CD14-positive monocyte (primary cell): ENCODE measurements at regions not wholly inside any gene's neighbourhood (a gene's known extent, or its start where the extent isn't known, plus 50 kb on each side); places are given as distances from the start of the nearest gene placed in this dataset.

Experiments
- DNase-seq, 3 donors: peaks; one replicate each; pipeline ENCODE4 v3.0.0-alpha.2; 2011 to 2022
- H2AFZ ChIP-seq: 2 replicates; pipeline ENCODE4 v1.6.0; 2012; ENCODE audit warnings: mild to moderate bottlenecking, low read depth, low read length, inconsistent platforms; ENCODE audit not compliant: insufficient read depth, poor library complexity, severe bottlenecking
- H3K27ac ChIP-seq, 2 donors: 1 replicate in 1 of 2; 2 replicates in 1 of 2; pipeline ENCODE4 v1.5.1; 2012 to 2013; ENCODE audit warnings: low read length in 2 of 2, control low read depth in 1 of 2, inconsistent platforms in 1 of 2, low read depth in 1 of 2, mild to moderate bottlenecking in 1 of 2
- H3K27me3 ChIP-seq, 2 donors: one replicate each; pipeline versions ENCODE4 v1.6.0 to v1.6.1; 2011 to 2013; ENCODE audit warnings: low read length in 2 of 2; ENCODE audit not compliant: control insufficient read depth in 2 of 2, insufficient read depth in 2 of 2
- H3K36me3 ChIP-seq, 2 donors: replicated peaks in 1 of 2; 1 replicate in 1 of 2; 2 replicates in 1 of 2; pipeline versions ENCODE4 v1.5.1 to v1.6.1; 2012 to 2013; ENCODE audit warnings: low read length in 2 of 2, control low read depth in 1 of 2, inconsistent platforms in 1 of 2, mild to moderate bottlenecking in 1 of 2; ENCODE audit not compliant: insufficient read depth in 2 of 2, control insufficient read depth in 1 of 2
- H3K4me1 ChIP-seq, 2 donors: 1 replicate in 1 of 2; 2 replicates in 1 of 2; pipeline versions ENCODE4 v1.5.1 to v1.6.1; 2012 to 2013; ENCODE audit warnings: low read length in 2 of 2, control low read depth in 1 of 2, inconsistent platforms in 1 of 2, mild to moderate bottlenecking in 1 of 2, moderate library complexity in 1 of 2; ENCODE audit not compliant: insufficient read depth in 2 of 2, control insufficient read depth in 1 of 2
- H3K4me2 ChIP-seq: replicated peaks from 2 replicates; pipeline ENCODE3; 2012; ENCODE audit warnings: low read length, moderate library complexity, mild to moderate bottlenecking; ENCODE audit not compliant: poor library complexity, severe bottlenecking; ENCODE audit errors: extremely low read depth
- H3K4me3 ChIP-seq, 3 experiments: fragments of 200-600 bp in 1 of 3; sonication (generic) in 1 of 3; replicated peaks in 1 of 3; 1 replicate in 2 of 3; 2 replicates in 1 of 3; pipeline ENCODE4 v1.5.1; 2011 to 2013; ENCODE audit warnings: low read length in 3 of 3, mild to moderate bottlenecking in 3 of 3, control low read depth in 2 of 3, low read depth in 2 of 3, inconsistent platforms in 1 of 3, moderate library complexity in 1 of 3
- H3K79me2 ChIP-seq: 2 replicates; pipeline ENCODE4 v1.6.0; 2012; ENCODE audit warnings: mild to moderate bottlenecking, control low read depth, inconsistent platforms, low read length, moderate library complexity; ENCODE audit not compliant: insufficient read depth
- H3K9ac ChIP-seq: 2 replicates; pipeline ENCODE4 v1.6.0; 2017; ENCODE audit warnings: low read length, mild to moderate bottlenecking; ENCODE audit not compliant: insufficient read depth, poor library complexity, severe bottlenecking
- H3K9me3 ChIP-seq, 2 donors: replicated peaks in 1 of 2; 1 replicate in 1 of 2; 2 replicates in 1 of 2; pipeline versions ENCODE4 v1.5.1 to v1.6.1; 2012 to 2013; ENCODE audit warnings: low read length in 2 of 2, control low read depth in 1 of 2; ENCODE audit not compliant: control insufficient read depth in 1 of 2, insufficient read depth in 1 of 2
- H4K20me1 ChIP-seq: 2 replicates; pipeline ENCODE4 v1.6.0; 2012; ENCODE audit warnings: mild to moderate bottlenecking, low read length, control low read depth, moderate library complexity; ENCODE audit not compliant: insufficient read depth
- H3K27ac Mint-ChIP-seq, 7 donors: one replicate each; pipeline ENCODE4 v1.8.0; 2020; ENCODE audit warnings: mild to moderate bottlenecking in 7 of 7, mixed read lengths in 7 of 7, moderate library complexity in 6 of 7, inconsistent platforms in 2 of 7
- H3K27me3 Mint-ChIP-seq, 3 donors: one replicate each; pipeline ENCODE4 v1.8.0; 2021 to 2022; ENCODE audit warnings: low read depth in 3 of 3, mild to moderate bottlenecking in 3 of 3, mixed read lengths in 3 of 3, moderate library complexity in 3 of 3, inconsistent platforms in 1 of 3
- H3K36me3 Mint-ChIP-seq, 2 donors: one replicate each; pipeline ENCODE4 v1.8.0; 2020; ENCODE audit warnings: mixed read lengths in 2 of 2, inconsistent platforms in 1 of 2, mild to moderate bottlenecking in 1 of 2
- H3K4me1 Mint-ChIP-seq: one replicate; pipeline ENCODE4 v1.8.0; 2020; ENCODE audit warnings: mild to moderate bottlenecking, mixed read lengths
- H3K4me3 Mint-ChIP-seq, 2 donors: one replicate each; pipeline ENCODE4 v1.8.0; 2020; ENCODE audit warnings: mild to moderate bottlenecking in 2 of 2, mixed read lengths in 2 of 2, moderate library complexity in 1 of 2
- H3K9me3 Mint-ChIP-seq, 7 donors: one replicate each; pipeline ENCODE4 v1.8.0; 2020 to 2022; ENCODE audit warnings: mixed read lengths in 7 of 7, mild to moderate bottlenecking in 6 of 7, moderate library complexity in 6 of 7, inconsistent platforms in 2 of 7
- WGBS: methylation state at CpG from one replicate; pipeline ENCODE4 v1.1.5; 2013; ENCODE audit warnings: missing lambda C conversion rate; ENCODE audit not compliant: insufficient coverage; 5-methylcytosine and 5-hydroxymethylcytosine counted together
- intact Hi-C, 2 donors: fragments of 100-400 bp; cut with micrococcal nuclease; formaldehyde crosslinking; loops; one replicate each; pipeline versions ENCODE4 v1.15.0 to v1.15.1; 2023
- TF ChIP-seq, protein P1 (sequence below): fragments of 200-600 bp; IDR thresholded peaks from one replicate; pipeline ENCODE4 v1.8.0; 2022; ENCODE audit warnings: antibody characterized with exemption, mild to moderate bottlenecking

DNA sequence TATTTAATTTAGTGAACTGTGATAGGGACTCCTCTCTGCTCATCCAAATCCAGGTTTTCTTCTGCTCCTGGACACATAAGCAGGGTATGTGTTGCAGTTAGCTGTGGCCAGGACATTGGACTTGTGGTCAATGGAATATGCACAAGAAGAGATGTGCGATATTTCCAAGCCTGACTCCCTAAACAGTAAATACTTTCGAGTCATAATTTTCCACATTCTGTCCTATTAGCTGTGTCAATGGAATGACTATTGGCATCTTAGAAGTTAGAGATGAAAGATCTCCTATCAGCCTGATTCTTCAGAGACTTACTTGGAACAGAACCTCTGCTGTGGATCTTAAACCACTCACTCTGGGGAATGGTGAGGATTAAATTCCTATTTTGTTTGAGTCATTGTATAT, 771.0 kb downstream of the EFNB2 start:
- no peak overlapping the region for H3K4me2 ChIP-seq
- no peak overlapping the region for H3K4me3 Mint-ChIP-seq
- no peaks in the 10 kb centered on the region for H3K27me3 ChIP-seq
- H2AFZ ChIP-seq = no peak overlapping the region
- H3K4me1 Mint-ChIP-seq = no peaks in the 10 kb centered on the region
- H3K9me3 ChIP-seq = peaks cover 9 to 18% of the 10 kb centered on the region in 2 donors
- no peaks in the 10 kb centered on the region for H4K20me1 ChIP-seq
- no peaks in the 10 kb centered on the region for H3K36me3 Mint-ChIP-seq
- no peaks in the 10 kb centered on the region for H3K79me2 ChIP-seq
- no peak overlapping the region for H3K27ac Mint-ChIP-seq
- H3K27ac ChIP-seq = no peak overlapping the region
- no peak overlapping the region for H3K9ac ChIP-seq
- no CpG with 5 or more reads among the region's 2 CpGs for WGBS
- TF ChIP-seq, protein P1, sequence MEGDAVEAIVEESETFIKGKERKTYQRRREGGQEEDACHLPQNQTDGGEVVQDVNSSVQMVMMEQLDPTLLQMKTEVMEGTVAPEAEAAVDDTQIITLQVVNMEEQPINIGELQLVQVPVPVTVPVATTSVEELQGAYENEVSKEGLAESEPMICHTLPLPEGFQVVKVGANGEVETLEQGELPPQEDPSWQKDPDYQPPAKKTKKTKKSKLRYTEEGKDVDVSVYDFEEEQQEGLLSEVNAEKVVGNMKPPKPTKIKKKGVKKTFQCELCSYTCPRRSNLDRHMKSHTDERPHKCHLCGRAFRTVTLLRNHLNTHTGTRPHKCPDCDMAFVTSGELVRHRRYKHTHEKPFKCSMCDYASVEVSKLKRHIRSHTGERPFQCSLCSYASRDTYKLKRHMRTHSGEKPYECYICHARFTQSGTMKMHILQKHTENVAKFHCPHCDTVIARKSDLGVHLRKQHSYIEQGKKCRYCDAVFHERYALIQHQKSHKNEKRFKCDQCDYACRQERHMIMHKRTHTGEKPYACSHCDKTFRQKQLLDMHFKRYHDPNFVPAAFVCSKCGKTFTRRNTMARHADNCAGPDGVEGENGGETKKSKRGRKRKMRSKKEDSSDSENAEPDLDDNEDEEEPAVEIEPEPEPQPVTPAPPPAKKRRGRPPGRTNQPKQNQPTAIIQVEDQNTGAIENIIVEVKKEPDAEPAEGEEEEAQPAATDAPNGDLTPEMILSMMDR = no peak
- no peaks in the 10 kb centered on the region for H3K27me3 Mint-ChIP-seq
- DNase-seq = no peak
- H3K9me3 Mint-ChIP-seq = peaks cover 0 to 15% (median 4%) of the 10 kb centered on the region in 7 donors
- H3K4me1 ChIP-seq = no peaks in the 10 kb centered on the region
- H3K36me3 ChIP-seq = no peaks in the 10 kb centered on the region
- H3K4me3 ChIP-seq = no peak overlapping the region
- intact Hi-C loops = no loop called here

DNA sequence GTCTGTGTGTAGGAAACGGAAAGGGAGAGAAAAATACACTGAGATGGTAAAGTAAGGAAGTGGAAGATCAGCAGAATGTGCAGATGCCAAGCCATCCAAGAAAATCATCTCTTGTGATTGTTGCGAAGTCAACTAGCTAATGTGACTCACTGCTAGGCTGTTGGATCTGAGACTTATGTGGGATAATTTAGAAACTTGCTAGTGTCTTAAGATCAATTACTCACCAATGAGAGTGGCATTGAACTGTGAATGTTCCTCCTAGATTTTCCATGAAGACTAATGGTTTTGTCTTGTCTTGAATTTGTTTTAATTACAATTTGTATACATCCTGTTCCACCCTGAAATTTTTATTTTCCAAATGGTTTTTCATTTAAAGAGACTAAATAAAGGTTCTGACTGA, 771.6 kb downstream of the EFNB2 start:
- peaks cover 0 to 13% (median 4%) of the 10 kb centered on the region in 7 donors for H3K9me3 Mint-ChIP-seq
- 100% methylated on average over 1 of the region's 2 CpGs for WGBS
- H3K79me2 ChIP-seq = no peaks in the 10 kb centered on the region
- no peak overlapping the region for H3K27ac Mint-ChIP-seq
- no peaks in the 10 kb centered on the region for H3K4me1 ChIP-seq
- intact Hi-C loops = no loop called here
- no peaks in the 10 kb centered on the region for H3K27me3 ChIP-seq
- H3K4me2 ChIP-seq = no peak overlapping the region
- TF ChIP-seq, protein P1 = no peak
- no peaks in the 10 kb centered on the region for H3K36me3 ChIP-seq
- peaks cover 9 to 18% of the 10 kb centered on the region in 2 donors for H3K9me3 ChIP-seq
- no peak overlapping the region for H3K9ac ChIP-seq
- no peaks in the 10 kb centered on the region for H3K36me3 Mint-ChIP-seq
- H3K4me3 Mint-ChIP-seq = no peak overlapping the region
- H4K20me1 ChIP-seq = no peaks in the 10 kb centered on the region
- H3K27me3 Mint-ChIP-seq = no peaks in the 10 kb centered on the region
- no peak overlapping the region for H2AFZ ChIP-seq
- H3K4me1 Mint-ChIP-seq = no peaks in the 10 kb centered on the region
- no peak overlapping the region for H3K27ac ChIP-seq
- H3K4me3 ChIP-seq = no peak overlapping the region
- DNase-seq = no peak
